ENCODE measurements at regions not wholly inside any gene's neighbourhood (a gene's known extent, or its start where the extent isn't known, plus 50 kb on each side); places are given as distances from the start of the nearest gene placed in this dataset.

DNA sequence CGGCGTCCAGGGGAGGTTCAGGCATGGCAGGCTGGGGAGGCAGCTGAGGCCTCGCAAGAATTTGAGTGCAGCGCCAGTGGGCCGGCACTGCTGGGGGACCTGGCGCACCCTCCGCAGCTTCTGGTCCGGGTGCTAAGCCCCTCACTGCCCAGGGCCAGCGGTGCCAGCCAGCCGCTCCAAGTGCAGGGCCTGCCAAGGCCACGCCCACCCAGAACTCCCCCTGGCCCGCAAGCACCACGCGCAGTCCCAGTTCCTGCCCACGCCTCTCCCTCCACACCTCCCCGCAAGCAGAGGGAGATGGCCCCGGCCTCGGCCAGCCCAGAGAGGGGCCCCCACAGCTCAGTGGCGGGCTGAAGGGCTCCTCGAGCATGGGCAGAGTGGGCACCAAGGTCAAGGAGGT is 2017.3 kb downstream of the LRRC4C start:
- peaks cover 3% of the 10 kb centered on the region in 2 experiments; a peak in 2 of 4 replicates for H3K9me3 ChIP-seq (ENCODE audit: control insufficient read depth in 1 of 2, insufficient read depth in 1 of 2, low read depth in 1 of 2, low read length in 2 of 2)
- no peaks in the 10 kb centered on the region for H3K79me2 ChIP-seq (ENCODE audit: insufficient read depth, low read length)
- no peaks in the 10 kb centered on the region for H3K9me2 ChIP-seq (ENCODE audit: insufficient read depth)
- H3K27me3 ChIP-seq (ENCODE audit: insufficient read depth, low read length) = no peaks in the 10 kb centered on the region
- TF ChIP-seq ZFX (IDR thresholded peaks at IDR 0.05) (no peak), EZH2phosphoT487 (IDR thresholded peaks at IDR 0.05; ENCODE audit: borderline replicate concordance) (no peak), EZH2 (IDR thresholded peaks at IDR 0.05) (no peak), ZBTB33 (IDR thresholded peaks at IDR 0.05; ENCODE audit: extremely low read depth, insufficient replicate concordance, low read length) (no peak), SP1 (IDR thresholded peaks at IDR 0.05; ENCODE audit: low read depth) (no peak), CEBPB (IDR thresholded peaks at IDR 0.05; ENCODE audit: low read depth) (no peak), POLR2AphosphoS5 (IDR thresholded peaks at IDR 0.05; ENCODE audit: low read depth, low read length) (no peak), TCF7L2 (IDR thresholded peaks at IDR 0.05; ENCODE audit: borderline replicate concordance, extremely low read depth, insufficient read depth, insufficient read length) (no peak)
- TF ChIP-seq, protein P1, sequence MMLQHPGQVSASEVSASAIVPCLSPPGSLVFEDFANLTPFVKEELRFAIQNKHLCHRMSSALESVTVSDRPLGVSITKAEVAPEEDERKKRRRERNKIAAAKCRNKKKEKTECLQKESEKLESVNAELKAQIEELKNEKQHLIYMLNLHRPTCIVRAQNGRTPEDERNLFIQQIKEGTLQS (IDR thresholded peaks at IDR 0.05) = no peak
- TF ChIP-seq, protein P2, sequence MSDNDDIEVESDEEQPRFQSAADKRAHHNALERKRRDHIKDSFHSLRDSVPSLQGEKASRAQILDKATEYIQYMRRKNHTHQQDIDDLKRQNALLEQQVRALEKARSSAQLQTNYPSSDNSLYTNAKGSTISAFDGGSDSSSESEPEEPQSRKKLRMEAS (IDR thresholded peaks at IDR 0.05) = no peak
- TF ChIP-seq, protein P3, sequence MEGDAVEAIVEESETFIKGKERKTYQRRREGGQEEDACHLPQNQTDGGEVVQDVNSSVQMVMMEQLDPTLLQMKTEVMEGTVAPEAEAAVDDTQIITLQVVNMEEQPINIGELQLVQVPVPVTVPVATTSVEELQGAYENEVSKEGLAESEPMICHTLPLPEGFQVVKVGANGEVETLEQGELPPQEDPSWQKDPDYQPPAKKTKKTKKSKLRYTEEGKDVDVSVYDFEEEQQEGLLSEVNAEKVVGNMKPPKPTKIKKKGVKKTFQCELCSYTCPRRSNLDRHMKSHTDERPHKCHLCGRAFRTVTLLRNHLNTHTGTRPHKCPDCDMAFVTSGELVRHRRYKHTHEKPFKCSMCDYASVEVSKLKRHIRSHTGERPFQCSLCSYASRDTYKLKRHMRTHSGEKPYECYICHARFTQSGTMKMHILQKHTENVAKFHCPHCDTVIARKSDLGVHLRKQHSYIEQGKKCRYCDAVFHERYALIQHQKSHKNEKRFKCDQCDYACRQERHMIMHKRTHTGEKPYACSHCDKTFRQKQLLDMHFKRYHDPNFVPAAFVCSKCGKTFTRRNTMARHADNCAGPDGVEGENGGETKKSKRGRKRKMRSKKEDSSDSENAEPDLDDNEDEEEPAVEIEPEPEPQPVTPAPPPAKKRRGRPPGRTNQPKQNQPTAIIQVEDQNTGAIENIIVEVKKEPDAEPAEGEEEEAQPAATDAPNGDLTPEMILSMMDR (IDR thresholded peaks at IDR 0.05 in 2 of 3, conservative IDR thresholded peaks at IDR 0.05 in 1 of 3; ENCODE audit: borderline replicate concordance in 1 of 3, insufficient read depth in 1 of 3, low read depth in 2 of 3, low read length in 2 of 3) = no peak
- no TSS peak for BruUV-seq (replicated peaks)
- no peak overlapping the region for H3K9ac ChIP-seq (ENCODE audit: low read length)
- intact Hi-C loops (cut with micrococcal nuclease) = no loop called here
- no peak overlapping the region for H3K4me2 ChIP-seq (ENCODE audit: low read length)
- H3K36me3 ChIP-seq (ENCODE audit: control insufficient read depth in 1 of 2, insufficient read depth in 2 of 2, low read length in 2 of 2) = no peaks in the 10 kb centered on the region
- H2AFZ ChIP-seq (ENCODE audit: low read depth, low read length, poor library complexity, severe bottlenecking) = no peak overlapping the region
- POLR2A ChIA-PET = no interaction called here
- ATAC-seq = no peak
- no peak overlapping the region for H3K4me3 ChIP-seq (replicated peaks in 1 of 2; ENCODE audit: low read depth in 1 of 2, low read length in 2 of 2)
- H4K20me1 ChIP-seq (ENCODE audit: insufficient read depth) = no peaks in the 10 kb centered on the region
- RAD21 ChIA-PET (ENCODE audit: low non-redundant PET in 1 of 2, low total read pairs in 2 of 2, uncharacterized antibody in 2 of 2, unreplicated experiment in 2 of 2) = no interaction called here
- no peaks in the 10 kb centered on the region for H3K4me1 ChIP-seq (ENCODE audit: control insufficient read depth in 1 of 2, insufficient read depth in 2 of 2, low read length in 2 of 2)
- CTCF ChIA-PET = no interaction called here
- no peak for DNase-seq (ENCODE audit: low read depth, low spot score)
- no peak overlapping the region for H3K27ac ChIP-seq (ENCODE audit: low read depth, low read length)
